Epidermal melanocyte (primary cell): ENCODE measurements at regions not wholly inside any gene's neighbourhood (a gene's known extent, or its start where the extent isn't known, plus 50 kb on each side); places are given as distances from the start of the nearest gene placed in this dataset.
"Not testable (repeated sequence)": the region's sequence is repeated elsewhere in the genome, so short reads cannot be mapped to it uniquely, and the experiment has no call there.

Experiments used
- DNase-seq: peaks from one replicate; pipeline ENCODE4 v3.0.0; 2011; ENCODE audit warnings: low spot score; ENCODE audit not compliant: insufficient read length

DNA sequence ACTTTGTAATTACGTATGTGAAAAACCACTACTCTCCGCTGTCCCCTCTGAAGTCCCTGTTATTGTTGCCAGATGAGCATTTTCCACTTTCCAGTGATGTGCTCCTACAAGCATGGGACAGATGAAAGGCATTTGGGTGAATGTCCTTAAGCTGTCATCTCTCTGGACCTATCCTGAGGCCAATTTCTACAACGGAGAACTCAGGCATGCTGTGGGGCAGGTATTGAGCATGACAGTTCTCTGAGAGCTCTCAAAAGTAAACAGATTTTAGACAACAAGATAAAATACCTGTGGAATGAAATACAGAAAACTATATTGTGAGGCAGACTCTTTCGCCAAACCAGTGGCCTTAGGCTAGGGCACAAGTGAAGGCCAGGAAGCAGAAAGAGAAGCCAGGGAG is 656.5 kb upstream of the NR2F2 start:
- no peak for DNase-seq

DNA sequence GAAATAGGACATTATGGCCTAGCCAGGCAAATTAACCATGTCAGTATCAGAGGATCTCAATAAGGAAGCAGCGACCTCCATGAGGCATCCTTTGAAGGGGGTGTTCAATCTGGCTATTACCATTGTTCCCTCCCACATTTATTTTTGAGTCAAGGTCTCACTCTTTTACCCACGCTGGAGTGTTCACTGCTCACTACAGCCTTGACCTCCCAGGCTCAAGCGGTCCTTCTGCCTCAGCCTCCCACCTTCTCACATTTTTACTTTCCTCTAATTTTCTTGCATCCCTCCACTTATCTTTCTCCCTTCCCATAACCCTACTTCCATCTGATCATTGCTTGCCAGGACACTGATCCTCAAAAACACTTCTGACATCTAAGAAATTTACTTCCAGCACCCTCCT is 654.0 kb upstream of the NR2F2 start:
- DNase-seq = no peak

GRCh38 chr15:95679847-95680582 is 650.5 kb upstream of the NR2F2 start:
- DNase-seq = no peak

- no peak for DNase-seq
Measured at GRCh38 chr15:95680728-95681127, 649.8 kb upstream of the NR2F2 start.

- no peak for DNase-seq
Measured at GRCh38 chr15:95681836-95682544, 648.5 kb upstream of the NR2F2 start.

- DNase-seq = no peak
Measured at GRCh38 chr15:95684126-95684525, 646.4 kb upstream of the NR2F2 start.

- DNase-seq = no peak
Measured at GRCh38 chr15:95684693-95685115, 645.8 kb upstream of the NR2F2 start.

DNA sequence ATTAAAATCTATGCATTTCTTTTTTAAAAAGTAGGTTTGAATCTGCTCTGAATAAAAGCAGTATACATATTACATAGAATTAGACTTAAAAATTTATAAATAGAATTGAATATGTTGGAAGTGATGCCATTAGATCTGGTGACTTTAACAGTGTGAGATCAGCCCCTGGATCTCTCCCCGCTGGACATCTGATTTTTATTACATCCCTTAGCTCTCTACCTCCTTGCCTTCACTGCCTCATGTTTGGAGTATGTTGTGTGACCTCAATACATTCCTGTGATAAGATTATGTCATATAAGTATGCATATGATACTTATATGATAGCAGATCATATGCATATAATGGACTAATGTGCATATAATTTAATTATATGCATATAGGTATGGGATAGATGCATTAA is 643.4 kb upstream of the NR2F2 start:
- no peak for DNase-seq

DNA sequence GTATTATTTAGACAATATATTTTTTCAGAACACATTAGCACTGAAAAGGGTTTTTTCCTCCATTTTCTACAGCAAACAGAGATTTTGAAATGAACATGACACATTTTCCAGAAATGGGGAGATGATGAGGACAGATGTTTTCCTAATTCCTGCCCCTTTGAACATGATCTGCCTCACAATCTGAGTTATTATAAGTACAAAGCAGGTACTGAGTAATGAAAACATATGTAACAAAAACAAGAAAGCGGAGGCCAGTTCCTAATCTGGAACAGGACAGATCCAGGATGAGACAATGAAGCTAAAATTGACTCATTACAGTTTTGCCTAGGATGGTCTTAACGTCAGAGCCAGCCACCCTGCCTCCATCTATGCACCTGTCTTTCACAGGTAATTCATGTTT is 642.8 kb upstream of the NR2F2 start:
- no peak for DNase-seq

DNA sequence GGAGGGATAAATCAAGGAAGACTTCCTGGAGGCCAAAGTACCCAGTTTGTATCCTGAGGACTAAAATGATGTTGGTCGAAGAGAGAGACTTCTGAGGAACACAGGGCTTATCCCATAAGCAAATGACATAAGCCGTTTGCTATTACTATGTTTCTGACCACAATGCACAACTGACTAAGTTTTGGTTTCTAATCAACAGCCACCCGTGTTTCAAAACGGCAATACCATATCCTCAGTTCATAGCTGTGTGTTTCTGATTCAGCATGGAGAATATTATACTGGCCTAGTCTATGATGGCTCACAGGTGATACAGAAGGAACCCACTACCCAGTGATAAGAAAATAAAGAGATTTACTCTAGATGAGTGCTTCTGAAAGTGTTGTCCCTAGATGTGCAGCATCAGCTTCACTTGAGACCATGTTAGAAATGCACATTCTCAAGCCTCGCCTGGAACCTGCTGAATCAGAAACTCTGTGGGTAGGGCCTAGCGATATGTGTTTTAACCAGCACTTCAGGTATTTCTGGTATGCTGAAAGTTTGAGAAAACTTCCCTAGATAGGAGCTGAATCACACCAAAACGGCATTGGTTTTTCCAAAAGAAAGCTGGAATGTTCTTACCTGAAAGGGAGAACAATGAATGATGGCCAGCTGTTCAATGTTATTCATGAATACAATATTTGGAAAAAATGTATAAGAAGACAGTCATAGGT is 639.7 kb upstream of the NR2F2 start:
- no peak for DNase-seq

DNA sequence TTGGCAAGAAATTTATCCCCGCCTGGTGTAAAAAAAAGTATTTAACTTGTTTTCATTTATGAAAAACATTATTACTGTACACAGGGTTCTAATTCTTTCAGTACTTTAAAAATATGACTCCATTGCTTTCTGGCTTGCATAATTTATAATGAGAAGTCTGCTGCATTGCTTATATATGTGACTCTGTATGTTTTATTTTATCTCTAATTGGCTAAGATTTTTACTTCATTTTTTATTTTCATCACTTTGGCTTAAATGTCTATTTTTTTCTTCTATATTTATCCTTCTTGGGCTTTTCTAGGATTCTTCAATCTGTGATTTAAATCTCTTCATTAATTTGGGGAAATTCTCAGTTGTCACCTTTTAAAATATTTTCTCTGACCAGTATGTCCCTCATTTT is 636.6 kb upstream of the NR2F2 start:
- no peak for DNase-seq

DNA sequence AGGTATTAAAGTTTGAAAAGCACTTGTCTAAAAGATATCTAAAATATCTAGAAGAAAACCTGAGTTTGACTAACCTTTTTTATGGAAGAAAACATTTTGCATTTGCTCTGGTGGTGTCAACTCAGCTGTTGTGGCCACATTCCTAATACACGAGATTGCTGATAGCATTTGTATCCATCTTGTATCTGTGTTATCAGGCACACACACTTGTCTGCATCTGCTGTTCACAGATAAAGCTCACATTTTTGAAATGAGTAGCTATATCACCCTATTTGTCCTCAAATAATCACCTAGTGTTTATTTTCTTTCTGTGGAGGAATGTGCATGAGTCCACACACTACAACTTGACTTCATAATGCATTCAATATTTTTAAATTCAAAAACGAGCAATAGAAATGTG is 632.3 kb upstream of the NR2F2 start:
- DNase-seq = no peak

GRCh38 chr15:95698951-95699350 is 631.5 kb upstream of the NR2F2 start:
- DNase-seq = no peak

DNA sequence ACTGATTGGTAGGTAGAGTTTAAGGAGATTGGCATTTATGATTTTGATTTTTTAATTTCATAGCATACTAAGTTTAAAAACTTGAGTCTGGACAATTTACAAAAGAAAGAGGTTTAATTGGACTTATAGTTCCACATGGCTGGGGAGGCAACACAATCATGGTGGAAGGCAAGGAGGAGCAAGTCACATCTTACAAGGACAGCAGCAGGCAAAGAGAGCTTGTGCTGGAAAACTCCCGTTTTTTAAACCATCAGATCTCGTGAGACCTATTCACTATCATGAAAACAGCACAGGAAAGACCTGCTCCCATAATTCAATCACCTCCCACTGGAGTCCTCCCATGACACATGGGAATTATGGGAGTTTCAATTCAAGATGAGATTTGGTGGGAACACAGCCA is 630.9 kb upstream of the NR2F2 start:
- no peak for DNase-seq

DNA sequence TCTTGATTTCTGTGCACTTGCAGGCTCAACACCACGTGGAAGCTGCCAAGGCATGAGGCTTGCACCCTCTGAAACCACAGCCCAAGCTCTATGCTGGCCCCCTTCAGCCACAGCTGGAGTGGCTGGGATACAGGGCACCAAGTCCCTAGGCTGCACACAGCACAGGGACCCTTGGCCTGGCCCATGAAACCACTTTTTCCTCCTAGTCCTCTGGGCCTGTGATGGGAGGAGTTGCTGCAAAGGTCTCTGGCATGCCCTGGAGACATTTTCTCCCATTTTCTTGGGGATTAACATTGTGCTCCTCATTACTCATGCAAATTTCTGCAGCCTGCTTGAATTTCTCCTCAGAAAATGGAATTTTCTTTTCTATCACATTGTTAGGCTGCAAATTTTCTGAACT is 629.8 kb upstream of the NR2F2 start:
- DNase-seq = not testable (repeated sequence)

DNA sequence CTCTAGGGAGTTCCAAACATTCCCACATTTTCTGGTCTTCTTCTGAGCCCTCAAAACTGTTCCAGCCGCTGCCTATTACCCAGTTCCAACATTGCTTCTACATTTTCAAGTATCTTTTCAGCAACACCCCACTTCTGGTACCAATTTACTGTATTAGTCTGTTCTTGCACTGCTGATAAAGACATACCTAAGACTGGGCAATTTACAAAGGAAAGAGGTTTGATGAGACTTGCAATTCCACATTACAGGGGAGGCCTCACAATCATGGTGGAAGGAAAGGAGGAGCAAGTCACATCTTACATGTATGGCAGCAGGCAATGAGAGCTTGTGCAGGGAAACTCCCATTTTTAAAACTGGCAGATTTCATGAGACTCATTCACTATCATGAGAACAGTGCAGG is 629.1 kb upstream of the NR2F2 start:
- DNase-seq = no peak

- DNase-seq = no peak
Measured at GRCh38 chr15:95709959-95710695, 620.4 kb upstream of the NR2F2 start.

DNA sequence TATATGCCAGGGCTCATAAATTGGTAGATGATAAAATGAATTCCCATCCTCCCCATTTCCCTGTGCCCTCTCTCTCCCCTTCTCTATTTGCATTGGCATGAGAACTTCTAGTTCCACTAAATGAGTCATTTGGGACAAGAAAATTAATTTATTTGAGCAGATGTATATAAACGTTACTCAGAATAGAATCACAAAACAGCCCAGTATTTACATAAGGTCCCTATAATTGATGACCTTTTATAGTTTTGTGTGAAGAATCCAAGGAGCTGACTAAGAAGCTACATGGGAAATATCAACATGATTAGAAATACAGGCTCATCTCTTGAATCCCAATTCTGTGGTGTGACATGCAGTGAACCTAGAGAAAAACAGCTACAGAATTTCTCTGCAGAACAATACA is 617.7 kb upstream of the NR2F2 start:
- DNase-seq = no peak

- DNase-seq = no peak
Measured at GRCh38 chr15:95713324-95713723, 617.2 kb upstream of the NR2F2 start.

DNA sequence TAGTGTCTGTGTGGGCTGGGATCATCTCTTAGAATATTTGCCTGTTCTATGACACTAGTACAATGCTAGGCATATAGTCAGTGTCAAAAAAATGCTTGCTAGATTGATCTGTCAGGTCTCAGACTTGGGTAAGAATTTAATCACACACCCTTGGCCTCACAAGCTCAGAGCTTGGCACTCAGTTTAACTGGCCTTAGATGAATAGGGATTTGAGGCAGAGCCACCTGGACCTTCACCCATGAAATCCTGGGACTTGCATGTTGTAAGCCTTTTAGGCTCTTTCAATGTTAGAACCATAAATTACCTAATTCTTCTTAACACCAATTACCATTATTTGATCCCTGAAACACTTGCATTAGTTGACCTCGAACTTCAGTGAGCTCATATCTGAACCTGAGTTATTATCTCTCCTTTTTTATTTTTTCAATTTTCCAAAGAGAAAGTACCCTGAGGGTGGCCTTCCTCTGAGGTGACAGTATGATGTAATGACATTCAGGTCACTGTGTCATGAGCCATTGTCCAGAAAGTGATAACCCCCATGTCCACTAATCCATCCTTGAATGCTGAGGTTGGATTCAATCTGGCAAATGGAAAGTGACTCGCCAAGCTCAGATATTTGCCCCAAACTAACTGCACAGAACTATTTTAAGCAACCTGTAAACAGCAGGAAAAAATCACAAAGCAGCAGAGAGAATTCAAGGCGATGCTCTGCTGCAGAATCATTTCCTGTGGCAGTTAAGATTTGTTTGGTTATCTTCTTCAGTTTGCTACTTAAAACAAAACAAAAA is 615.2 kb upstream of the NR2F2 start:
- no peak for DNase-seq
